Hepatocyte (in vitro differentiated cells): ENCODE measurements at regions not wholly inside any gene's neighbourhood (a gene's known extent, or its start where the extent isn't known, plus 50 kb on each side); places are given as distances from the start of the nearest gene placed in this dataset.
"Not testable (repeated sequence)": the region's sequence is repeated elsewhere in the genome, so short reads cannot be mapped to it uniquely, and the experiment has no call there.

Experiments used
- DNase-seq: peaks from one replicate; pipeline ENCODE4 v3.0.0-alpha.2; 2016; ENCODE audit warnings: low spot score
- H2AFZ ChIP-seq: fragments of 200-600 bp; sonication (generic); 2 replicates; pipeline ENCODE4 v1.6.0; 2016; ENCODE audit warnings: antibody characterized with exemption, mild to moderate bottlenecking
- H3K27ac ChIP-seq: fragments of 200-600 bp; sonication (generic); 2 replicates; pipeline ENCODE4 v1.5.1; 2016; ENCODE audit warnings: mild to moderate bottlenecking
- H3K27me3 ChIP-seq: fragments of 200-600 bp; sonication (generic); 2 replicates; pipeline ENCODE4 v1.6.1; 2016
- H3K36me3 ChIP-seq: fragments of 200-600 bp; sonication (generic); replicated peaks from 2 replicates; pipeline ENCODE4 v1.5.1; 2016; ENCODE audit warnings: low read depth; ENCODE audit not compliant: insufficient read depth
- H3K4me1 ChIP-seq: fragments of 200-600 bp; sonication (generic); 2 replicates; pipeline ENCODE4 v1.5.1; 2016; ENCODE audit warnings: mild to moderate bottlenecking, moderate library complexity; ENCODE audit not compliant: insufficient read depth
- H3K4me2 ChIP-seq: fragments of 200-600 bp; sonication (generic); 2 replicates; pipeline ENCODE4 v1.6.0; 2016
- H3K4me3 ChIP-seq: fragments of 200-600 bp; sonication (generic); 2 replicates; pipeline ENCODE4 v1.5.1; 2016; ENCODE audit warnings: mild to moderate bottlenecking
- H3K79me2 ChIP-seq: fragments of 200-600 bp; sonication (generic); 2 replicates; pipeline ENCODE4 v1.6.0; 2017; ENCODE audit warnings: mild to moderate bottlenecking
- H3K9me2 ChIP-seq: fragments of 200-600 bp; sonication (generic); replicated peaks from 2 replicates; pipeline ENCODE4 v1.6.0; 2017; ENCODE audit warnings: mild to moderate bottlenecking; ENCODE audit not compliant: insufficient read depth
- H3K9me3 ChIP-seq: fragments of 200-600 bp; sonication (generic); 2 replicates; pipeline ENCODE4 v1.5.1; 2016; ENCODE audit warnings: low read depth, mild to moderate bottlenecking
- H4K20me1 ChIP-seq: fragments of 200-600 bp; sonication (generic); 2 replicates; pipeline ENCODE4 v1.6.0; 2016; ENCODE audit warnings: mild to moderate bottlenecking; ENCODE audit not compliant: insufficient read depth, poor library complexity, severe bottlenecking
- CTCF ChIP-seq: fragments of 200-600 bp; sonication (generic); IDR thresholded peaks from 2 replicates; pipeline ENCODE4 v1.5.1; 2016; ENCODE audit warnings: antibody characterized with exemption, mild to moderate bottlenecking; ENCODE audit not compliant: poor library complexity
- EZH2 ChIP-seq: fragments of 200-600 bp; sonication (generic); IDR thresholded peaks from 2 replicates; pipeline ENCODE4 v1.6.1; 2016; ENCODE audit warnings: antibody characterized with exemption, mild to moderate bottlenecking, borderline replicate concordance
- EZH2phosphoT487 ChIP-seq: fragments of 200-600 bp; sonication (generic); IDR thresholded peaks from one replicate; pipeline ENCODE4 v1.6.1; 2018; ENCODE audit warnings: antibody characterized with exemption, mild to moderate bottlenecking, low read depth, moderate library complexity; ENCODE audit not compliant: unreplicated experiment, severe bottlenecking
- WGBS: methylation state at CpG from one replicate; pipeline ENCODE4 v1.1.6; 2016; ENCODE audit warnings: low lambda C conversion rate; ENCODE audit errors: missing lambda C conversion rate; 5-methylcytosine and 5-hydroxymethylcytosine counted together

- Histone ChIP-seq H3K79me2 (no peaks in the 10 kb centered on the region), H3K27me3 (peaks cover 9% of the 10 kb centered on the region), H3K4me1 (no peaks in the 10 kb centered on the region), H2AFZ (no peak overlapping the region), H3K9me2 (no peaks in the 10 kb centered on the region), H3K4me3 (no peak overlapping the region), H3K9me3 (no peaks in the 10 kb centered on the region), H3K27ac (no peak overlapping the region), H3K36me3 (no peaks in the 10 kb centered on the region), H4K20me1 (no peaks in the 10 kb centered on the region), H3K4me2 (no peak overlapping the region)
- WGBS, result 93% methylated on average over 2 of the region's 2 CpGs
- TF ChIP-seq EZH2phosphoT487 (no peak), CTCF (no peak), EZH2 (no peak)
- DNase-seq, result no peak
Measured at GRCh38 chr5:127213231-127213630, 77.4 kb upstream of the MEGF10 start.

- WGBS, result 88% methylated on average over 2 of the region's 2 CpGs
- Histone ChIP-seq H3K4me2 (no peak overlapping the region), H3K27me3 (no peaks in the 10 kb centered on the region), H3K79me2 (no peaks in the 10 kb centered on the region), H3K4me1 (no peaks in the 10 kb centered on the region), H3K27ac (no peak overlapping the region), H3K36me3 (no peaks in the 10 kb centered on the region), H2AFZ (no peak overlapping the region), H3K9me2 (no peaks in the 10 kb centered on the region), H4K20me1 (no peaks in the 10 kb centered on the region), H3K9me3 (no peaks in the 10 kb centered on the region), H3K4me3 (no peak overlapping the region)
- no peak for DNase-seq
- no peak for TF ChIP-seq EZH2phosphoT487
- no peak for TF ChIP-seq EZH2
Measured at GRCh38 chr5:127216143-127216542, 74.5 kb upstream of the MEGF10 start.

- no peak overlapping the region for H3K27ac ChIP-seq
- H4K20me1 ChIP-seq, result no peaks in the 10 kb centered on the region
- H3K36me3 ChIP-seq, result no peaks in the 10 kb centered on the region
- H3K9me2 ChIP-seq, result no peaks in the 10 kb centered on the region
- no peak overlapping the region for H3K4me2 ChIP-seq
- no peaks in the 10 kb centered on the region for H3K27me3 ChIP-seq
- DNase-seq, result no peak
- no peaks in the 10 kb centered on the region for H3K4me1 ChIP-seq
- 94% methylated on average over 3 of the region's 3 CpGs for WGBS
- no peak overlapping the region for H3K4me3 ChIP-seq
- TF ChIP-seq CTCF, result no peak
- no peak for TF ChIP-seq EZH2phosphoT487
- TF ChIP-seq EZH2, result no peak
- H3K9me3 ChIP-seq, result no peaks in the 10 kb centered on the region
- no peaks in the 10 kb centered on the region for H3K79me2 ChIP-seq
- no peak overlapping the region for H2AFZ ChIP-seq
Measured at GRCh38 chr5:127216898-127217675, 73.5 kb upstream of the MEGF10 start.

- not testable (repeated sequence) for H3K4me3 ChIP-seq, H3K27me3 ChIP-seq, H3K9me3 ChIP-seq, H3K79me2 ChIP-seq, H3K4me2 ChIP-seq, H3K9me2 ChIP-seq, H4K20me1 ChIP-seq, H3K4me1 ChIP-seq, DNase-seq, H3K36me3 ChIP-seq, H2AFZ ChIP-seq, H3K27ac ChIP-seq
- 88% methylated on average over 1 of the region's 1 CpG for WGBS
Measured at GRCh38 chr5:127221936-127222335, 68.7 kb upstream of the MEGF10 start.

- not testable (repeated sequence) for H3K27me3 ChIP-seq, H3K4me3 ChIP-seq, H3K4me2 ChIP-seq, DNase-seq, H3K79me2 ChIP-seq, H2AFZ ChIP-seq, H3K4me1 ChIP-seq, H3K27ac ChIP-seq, H4K20me1 ChIP-seq, H3K36me3 ChIP-seq, H3K9me2 ChIP-seq, H3K9me3 ChIP-seq
- 94% methylated on average over 1 of the region's 1 CpG for WGBS
Measured at GRCh38 chr5:127222571-127223156, 67.9 kb upstream of the MEGF10 start.
